Ureter (tissue), 1 donor: ENCODE measurements at regions not wholly inside any gene's neighbourhood (a gene's known extent, or its start where the extent isn't known, plus 50 kb on each side); places are given as distances from the start of the nearest gene placed in this dataset.

ENCODE experiments used
- DNase-seq: peaks from one replicate; pipeline ENCODE4 v3.0.0-alpha.2; 2020; ENCODE audit warnings: low spot score
- donor health status: DM: yes; HTN: yes; CAD: no.

DNA sequence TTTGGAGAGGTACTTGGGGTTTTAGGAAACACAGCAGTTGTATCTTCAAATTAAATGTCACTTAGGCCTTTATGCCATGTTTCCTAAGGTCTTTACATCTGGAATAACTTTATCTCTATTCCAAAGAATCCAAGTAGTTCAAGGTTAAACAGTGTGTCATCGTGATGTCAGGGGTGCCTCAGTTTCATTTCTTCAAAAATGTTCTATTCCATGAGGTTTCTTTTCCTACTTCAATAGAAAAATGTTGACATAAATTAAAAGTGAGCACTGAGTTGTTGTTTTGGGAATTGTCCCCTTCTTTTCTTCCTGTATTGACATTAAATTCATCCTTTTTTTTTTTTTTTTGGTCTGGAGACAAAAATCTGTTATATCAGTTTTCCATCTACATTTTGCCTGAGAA is 160.6 kb upstream of the C21orf91 start:
- no peak for DNase-seq

DNA sequence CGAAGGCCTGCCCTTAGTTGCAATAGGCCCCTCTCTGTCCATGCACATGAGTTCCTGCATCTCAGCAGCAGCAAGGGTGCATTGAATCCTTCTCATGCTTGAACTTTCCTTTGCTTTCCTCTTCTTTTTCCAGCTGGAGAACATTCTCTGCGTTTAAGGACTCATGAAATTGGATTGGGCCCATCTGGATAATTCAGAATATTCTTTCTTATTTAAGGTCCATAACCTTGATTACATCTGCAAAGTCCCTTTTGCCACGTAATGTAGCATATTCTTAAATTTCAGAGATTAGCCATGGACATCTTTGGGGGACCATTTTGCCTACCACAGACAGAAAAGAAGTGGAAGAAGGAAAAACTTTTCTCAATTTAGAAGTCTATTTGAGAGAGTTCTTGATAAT is 159.7 kb upstream of the C21orf91 start:
- DNase-seq = no peak

DNA sequence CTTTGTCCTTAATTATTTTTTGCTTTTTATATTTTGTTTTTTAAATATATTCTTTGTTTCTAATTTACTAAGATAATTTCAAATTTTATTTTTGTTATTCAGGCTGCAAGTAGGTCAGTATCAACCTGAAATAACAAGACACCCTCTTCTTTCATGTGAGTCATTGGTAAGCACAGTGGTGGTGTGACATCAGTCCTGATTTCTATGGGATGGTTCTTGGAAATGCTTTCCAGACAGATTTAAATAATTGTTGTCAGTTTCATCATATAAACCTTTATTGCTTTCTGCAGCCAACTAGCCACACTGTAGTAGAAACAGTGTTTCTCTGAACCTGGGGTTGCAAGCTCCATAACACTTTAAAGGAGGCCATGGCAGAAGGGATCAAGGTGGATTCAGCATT is 157.5 kb upstream of the C21orf91 start:
- no peak for DNase-seq

DNA sequence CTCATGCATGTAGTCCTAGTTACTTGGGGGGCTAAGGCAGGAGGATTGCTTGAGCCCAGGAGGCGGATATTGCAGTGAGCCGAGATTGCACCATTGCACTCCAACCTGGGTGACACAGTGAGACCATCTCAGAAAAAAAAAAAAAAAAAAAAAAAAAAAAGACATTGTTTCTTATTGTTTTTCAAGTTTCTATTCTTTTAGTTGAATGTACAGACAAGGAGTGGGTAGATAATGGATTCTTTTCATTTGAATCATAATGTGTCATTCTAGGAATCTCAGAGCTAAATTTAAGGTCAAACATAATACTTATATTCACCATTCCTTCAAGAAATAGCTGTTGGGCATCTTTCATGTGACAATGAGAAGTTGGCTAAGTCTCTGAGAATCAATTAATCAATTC is 157.0 kb upstream of the C21orf91 start:
- no peak for DNase-seq

DNA sequence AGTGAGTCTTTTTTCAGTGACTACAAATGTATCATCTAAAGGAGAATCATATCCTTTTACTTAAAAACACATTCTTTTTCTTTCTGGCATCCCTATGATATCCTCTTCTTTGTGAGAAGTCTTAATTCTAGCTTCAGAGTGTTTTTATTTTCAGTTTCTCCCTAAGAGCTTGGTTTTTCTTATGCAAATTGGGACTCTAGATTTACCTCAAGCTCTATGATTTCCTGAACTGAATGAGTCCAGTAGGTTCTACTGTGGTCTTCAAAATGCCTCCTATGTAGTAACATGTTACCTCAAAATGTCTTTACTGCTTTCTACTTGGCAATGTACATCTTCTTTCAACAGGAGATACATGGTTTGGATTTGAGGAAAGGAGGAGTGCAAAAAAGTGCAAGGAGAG is 148.2 kb upstream of the C21orf91 start:
- no peak for DNase-seq

DNA sequence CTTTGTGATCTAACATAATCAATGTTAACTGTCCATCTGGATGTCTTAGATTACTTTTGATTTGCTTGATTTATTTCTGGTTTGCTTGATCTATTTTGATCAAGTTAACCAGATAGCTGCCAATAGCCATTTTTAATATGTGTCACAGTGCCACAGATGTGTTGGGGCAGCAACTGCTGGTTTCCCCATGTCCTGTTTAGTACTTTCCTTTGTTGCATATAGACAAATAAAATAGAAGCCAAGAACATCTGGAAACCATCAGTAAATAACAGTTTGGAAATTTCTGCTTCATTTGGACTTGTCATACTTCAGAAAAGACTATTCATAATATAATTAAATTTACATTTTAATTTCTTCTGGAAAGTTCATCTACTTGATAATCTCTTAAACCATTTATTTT is 145.6 kb upstream of the C21orf91 start:
- no peak for DNase-seq

DNA sequence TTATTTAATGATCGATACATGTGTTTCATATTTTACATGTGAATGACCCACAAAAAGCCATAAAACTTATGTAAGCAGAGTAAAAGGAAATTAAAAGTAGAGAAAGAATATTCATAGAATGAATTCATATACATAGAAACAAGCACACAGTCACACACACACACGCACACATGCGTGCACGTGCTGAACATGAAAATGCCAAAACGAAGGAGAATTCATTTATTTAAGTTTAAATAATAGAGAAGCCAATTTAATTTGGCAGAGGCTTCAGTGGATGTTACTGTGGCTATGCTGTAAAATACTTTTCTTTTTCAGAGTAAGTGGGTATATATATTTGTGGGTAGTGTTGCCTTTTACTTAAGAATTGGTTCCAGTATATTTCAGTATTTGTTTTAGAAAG is 145.0 kb upstream of the C21orf91 start:
- DNase-seq = no peak

DNA sequence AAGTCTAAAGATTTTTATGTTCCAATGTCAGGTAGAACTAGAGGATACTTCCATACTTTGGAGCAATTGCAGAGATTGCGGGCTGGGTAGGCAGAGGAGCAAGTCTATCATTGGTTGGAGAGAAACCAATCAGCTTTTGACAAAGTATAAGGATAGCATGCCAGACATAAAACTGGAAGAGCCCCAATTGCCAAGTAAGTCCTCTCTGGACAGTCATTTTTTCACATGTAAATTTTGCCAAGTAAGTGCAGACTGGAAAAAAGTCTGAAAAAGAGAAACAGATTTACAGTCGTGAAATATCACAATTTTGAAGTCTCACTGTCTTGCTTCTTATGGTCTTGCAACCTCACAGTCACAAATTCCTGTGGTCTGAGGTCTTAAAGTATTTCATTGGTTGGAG is 131.4 kb upstream of the C21orf91 start:
- DNase-seq = no peak

DNA sequence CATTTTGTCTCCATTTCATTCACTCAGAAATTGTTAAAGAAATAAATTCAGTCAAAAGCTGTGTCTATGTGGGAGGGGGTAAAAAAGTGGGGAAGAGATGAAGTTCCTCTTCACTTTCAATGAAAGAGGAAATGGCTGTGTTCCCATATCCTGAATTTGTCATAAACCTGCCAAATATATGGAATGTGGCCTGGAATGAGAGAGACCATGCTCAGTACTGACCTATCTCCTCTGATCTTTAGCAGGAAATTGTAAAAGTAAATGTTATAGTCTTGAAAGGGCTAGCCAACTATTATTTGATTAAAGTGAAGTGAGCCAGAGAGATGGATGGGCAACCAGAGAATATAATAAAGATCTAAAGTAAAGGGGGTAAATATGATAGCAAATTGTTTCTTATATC is 130.3 kb upstream of the C21orf91 start:
- no peak for DNase-seq

DNA sequence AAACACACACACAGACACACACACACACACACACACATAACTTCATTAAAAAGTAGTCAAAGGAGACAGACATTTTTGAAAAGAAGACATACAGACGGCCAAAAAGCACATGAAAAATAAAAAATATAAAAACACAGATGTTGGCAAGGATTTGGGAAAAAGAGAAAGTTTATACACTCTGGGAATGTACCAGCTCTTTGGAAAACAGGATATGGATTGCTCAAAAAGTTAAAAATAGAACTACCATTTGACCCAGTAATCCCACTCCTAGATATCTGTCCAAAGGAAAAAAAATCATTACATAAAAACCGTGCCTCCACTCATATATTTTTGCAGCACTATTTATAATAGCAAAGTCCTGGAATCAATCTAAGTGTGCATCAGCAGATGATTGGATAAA is 128.4 kb upstream of the C21orf91 start:
- DNase-seq = no peak

DNA sequence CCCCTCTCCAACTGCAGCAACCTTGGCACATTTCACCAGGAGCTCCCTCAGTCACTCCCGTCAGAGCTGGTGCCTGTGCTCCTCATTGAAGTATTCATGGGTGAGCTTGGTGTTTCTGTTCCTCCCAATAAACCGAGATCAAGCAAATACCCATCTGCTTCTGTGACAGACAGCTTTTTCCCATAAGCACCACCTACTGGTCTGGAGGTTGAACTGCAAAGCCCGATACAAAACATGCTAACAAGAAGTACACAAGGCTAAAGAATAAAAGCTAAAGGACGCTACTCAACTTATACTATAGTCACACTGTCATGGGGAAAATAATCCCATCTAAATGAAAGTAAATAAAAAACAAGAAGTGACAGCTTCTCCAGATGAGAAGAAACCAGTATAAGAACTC is 111.9 kb upstream of the C21orf91 start:
- no peak for DNase-seq

DNA sequence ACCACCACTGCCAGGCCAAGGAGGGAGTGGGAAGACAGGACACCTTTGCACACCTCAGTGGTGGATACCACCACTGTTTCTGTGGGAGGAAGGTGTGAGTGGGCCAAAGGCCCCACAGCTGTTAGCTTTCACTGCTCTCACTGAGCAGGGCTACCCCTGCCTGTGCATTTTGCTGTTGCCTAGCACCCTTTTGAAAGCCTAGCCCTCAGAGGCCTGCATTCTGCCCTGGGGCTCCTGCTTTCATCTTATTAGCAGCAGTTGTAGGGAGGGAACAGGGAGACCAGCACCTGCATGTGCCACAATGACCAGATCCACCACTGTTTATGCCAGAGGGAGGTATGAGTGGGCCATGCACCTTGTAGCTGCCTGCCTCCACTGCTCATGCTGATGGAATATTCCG is 110.9 kb upstream of the C21orf91 start:
- DNase-seq = no peak

DNA sequence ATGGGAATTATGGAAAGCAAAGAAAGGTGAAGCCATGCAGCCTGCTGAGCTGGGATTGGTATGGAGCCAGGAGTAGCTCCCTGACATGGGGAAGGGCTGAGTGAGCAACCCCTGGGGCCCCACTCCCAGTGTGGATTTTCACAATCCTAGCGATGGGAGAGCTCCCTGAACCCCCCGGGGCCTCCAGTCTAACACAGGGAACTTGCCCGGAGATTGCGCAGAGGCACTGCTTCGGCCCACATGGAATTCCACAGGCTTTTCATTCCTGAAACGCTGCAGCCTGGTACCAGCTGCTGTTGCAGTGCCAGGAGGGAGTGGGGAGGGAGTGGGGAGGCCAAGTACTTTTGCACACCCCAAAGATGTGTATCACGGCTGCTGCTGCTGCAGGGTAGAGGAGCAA is 110.4 kb upstream of the C21orf91 start:
- no peak for DNase-seq

DNA sequence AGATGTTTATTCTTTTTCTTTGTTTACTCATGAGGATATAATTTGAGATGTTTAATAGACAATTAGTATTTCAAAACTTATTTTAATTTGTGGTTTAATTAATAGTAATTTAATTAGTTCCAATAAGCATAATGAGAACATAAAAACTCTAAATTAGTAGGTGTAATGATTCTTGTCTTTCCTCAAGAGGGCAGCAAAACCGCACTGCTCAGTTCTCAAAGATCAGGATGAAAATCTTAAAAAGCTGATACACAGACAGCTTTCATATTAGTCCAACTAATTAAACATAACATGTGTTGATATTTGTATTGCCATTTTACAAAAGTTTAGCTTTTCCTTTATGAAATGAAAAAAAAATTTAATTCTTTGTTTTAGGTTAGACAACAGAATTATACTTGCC is 106.7 kb upstream of the C21orf91 start:
- DNase-seq = no peak

DNA sequence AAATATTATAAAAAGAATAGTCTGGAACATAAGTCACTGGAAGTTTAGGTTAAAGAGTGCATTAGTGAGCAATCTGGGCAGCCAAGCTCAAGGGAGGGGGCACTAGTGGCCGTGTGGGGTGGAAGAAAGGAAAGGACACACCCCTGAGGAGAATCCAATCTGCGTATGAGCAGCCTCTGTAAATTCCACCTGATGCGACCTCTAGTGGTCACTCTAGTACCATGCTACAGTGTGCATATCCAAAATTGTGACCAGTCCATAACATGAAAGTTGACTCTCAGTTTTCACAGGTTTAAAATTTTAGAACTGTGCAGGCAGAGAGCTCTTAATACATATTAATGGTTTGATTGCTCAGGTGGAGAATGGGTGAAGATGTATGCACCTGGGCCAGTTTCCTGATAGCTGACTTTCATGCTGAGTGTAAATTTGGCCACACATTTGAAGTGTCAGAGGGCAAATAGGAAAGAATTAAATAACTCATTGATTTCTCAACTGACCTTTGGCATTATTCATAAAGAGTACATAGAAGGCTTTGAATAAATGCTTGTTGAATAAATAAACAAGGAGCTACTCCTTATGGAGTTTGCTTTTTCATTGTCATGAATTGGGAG is 105.9 kb upstream of the C21orf91 start:
- peak; percentile 73 for DNase-seq

DNA sequence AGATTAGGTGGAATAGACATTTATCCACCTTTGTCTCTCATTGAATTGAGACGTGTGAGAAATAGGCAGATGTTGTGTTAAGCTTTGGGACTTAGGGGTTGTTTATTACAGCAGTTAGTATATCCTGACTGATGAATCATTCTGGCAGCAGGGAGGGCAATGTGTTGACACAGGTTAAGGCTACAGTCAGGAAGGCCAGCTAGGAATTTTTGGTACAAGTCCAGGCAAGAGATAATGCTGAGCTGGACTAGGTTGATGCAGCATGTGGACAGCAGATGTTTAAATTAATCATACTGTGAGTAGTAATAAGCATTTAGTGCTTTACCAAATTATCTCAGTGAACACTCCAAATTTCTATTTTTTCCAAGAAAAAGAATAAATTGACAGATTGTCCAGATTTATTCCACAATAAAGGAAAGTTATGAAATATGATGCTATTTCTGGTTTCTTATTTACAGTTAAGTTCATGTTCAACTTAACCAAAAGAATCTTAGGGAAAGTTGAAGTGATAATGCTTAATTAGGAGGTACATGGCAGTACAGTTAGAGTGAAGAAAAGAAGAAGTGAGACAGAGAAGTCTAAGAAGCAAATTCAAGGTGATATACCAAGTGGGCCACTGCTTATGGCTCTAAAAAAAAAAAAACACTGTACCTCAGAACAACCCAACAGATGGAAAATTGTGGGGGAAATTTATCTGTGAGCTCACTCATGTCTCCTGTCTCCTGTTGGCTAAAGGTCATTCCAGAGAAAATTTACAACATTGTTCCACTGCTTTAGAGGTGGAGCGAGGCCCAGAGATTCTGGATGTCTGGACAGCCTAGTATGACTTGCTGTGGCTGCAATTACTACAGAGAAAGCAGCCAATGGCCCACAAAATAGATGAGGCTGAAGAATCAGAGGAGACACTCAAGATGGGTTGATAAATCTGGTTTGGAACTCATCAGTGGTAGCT is 102.7 kb upstream of the C21orf91 start:
- no peak for DNase-seq

DNA sequence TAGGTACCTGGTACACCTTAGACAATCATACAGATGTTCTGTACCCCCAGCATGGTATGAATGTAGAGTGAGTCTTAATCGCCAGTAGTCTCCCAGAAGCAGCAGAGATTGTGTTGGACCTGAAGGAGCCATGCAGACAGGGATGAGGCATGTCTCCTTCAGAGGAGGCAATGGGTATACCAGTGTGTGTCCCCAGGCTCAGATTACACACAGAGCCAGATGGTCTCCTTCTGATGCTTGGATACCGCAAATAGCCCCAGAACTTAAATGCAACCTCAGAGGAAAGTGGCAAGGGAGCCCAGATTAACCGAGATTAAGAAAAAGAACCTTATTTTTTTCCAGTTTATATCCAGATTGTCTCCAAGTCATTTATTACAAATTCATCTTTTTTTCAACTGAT is 96.8 kb upstream of the C21orf91 start:
- DNase-seq = no peak

DNA sequence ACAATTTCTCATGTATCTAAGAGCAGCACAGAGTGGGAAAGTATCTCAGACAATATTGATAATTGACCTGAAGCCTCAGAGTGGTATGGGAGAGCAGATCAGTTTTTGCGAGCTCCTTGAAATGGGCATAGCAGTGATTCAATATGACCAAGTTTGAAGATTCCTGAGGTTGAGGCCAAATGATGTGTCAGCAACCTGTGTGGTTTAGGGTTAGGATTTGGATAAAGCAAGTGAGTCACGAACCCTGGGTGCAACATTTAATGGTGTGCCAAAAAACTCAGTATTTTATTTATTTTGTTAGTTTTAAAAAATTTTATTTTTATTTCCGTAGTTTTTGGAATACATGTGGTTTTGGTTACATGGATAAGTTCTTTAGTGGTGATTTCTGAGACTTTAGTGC is 92.5 kb upstream of the C21orf91 start:
- no peak for DNase-seq

DNA sequence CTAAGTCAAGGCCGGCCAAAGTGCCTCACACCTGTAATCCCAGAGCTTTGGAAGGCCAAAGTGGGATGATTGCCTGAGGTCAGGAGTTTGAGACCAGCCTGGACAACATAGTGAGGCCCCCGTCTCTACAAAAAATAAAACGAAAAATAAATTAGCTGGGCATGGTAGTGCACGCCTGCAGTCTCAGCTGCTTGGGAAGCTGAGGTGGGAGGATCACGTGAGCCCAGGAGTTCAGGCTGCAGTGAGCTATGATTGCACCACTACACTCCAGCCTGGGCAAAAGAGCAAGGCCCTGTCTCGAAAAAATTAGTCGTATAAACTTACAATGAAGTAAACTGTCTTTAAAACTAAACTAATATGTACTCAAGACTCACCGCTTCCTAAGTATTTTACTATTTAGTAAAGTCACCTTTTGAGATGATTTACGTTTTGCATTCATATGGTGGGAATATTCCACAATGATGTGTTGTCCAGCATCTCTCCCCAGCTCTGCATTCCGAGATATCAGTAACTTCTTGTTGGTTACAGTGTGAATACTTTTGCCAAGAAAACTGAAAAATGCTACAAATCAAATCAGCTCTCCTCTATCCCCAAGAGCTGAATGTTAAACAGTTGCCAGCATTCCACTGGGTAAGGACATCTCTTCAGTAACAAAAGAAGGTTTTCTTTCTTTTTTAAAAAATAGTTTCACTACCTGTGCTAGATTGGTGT is 84.9 kb upstream of the C21orf91 start:
- no peak for DNase-seq

DNA sequence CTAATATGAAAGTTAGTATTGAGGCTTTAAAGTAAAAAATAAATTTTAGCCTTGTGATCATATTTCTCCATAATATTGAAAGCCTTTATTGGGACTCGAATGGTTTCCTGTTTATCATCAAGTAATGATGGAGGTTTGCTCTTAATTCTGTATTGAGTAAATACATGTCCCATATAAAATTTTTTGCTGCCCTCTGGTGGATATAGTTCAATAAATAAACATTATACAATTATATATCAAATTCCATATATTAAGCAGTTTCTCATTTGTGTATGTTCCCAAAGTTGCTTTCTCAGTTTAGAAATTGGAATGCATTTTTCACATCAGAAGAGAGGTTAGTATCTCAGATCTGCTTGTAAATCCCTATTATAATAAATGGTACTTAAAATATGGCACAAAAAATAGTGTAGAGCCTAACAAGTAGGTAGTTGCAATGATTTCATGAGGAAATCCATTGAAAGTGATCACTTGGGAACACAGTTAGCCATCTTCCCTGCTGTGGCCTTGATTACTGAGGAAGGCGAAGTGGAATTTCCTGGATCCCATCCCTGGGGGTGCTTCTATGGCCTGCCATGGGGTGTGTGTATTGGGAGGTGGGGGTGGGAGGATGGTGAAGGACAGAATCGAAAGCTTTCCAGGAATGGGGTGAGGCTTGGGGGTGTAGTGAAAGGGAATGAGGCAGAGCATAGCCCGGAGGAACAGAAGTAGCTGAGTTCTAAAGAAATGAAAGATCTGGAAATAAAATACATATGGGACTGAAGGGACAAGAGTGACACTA is 84.1 kb upstream of the C21orf91 start:
- DNase-seq = no peak

DNA sequence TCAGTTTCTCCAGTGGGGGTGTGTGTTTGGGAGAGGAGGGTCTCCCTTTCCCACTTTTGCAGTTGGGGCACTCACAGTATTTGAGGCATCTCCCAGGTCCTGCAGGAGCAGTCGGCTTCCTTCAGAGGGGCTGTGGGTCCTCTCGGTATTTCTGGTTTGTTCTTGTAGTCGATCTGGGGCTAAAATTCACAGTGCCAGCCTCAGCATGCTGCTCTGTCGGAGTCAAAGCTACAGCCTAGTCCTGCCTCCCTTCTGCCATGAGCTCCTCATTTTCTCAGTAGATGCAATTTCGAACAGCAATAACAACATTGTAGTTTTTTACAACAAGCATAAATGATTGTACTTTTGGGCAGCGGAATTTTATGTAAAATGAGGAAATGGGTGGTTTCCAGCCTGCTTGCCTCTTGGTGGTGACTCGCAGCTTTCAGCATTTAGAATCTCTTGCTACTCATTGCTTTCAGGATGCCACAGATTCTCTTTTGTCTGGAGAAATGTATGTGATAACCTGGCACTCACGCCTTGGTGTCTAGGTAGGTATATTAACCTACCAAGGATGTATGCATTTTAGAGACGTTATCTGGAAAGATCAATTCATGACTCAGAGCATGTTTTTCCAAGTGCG is 82.4 kb upstream of the C21orf91 start:
- DNase-seq = no peak

DNA sequence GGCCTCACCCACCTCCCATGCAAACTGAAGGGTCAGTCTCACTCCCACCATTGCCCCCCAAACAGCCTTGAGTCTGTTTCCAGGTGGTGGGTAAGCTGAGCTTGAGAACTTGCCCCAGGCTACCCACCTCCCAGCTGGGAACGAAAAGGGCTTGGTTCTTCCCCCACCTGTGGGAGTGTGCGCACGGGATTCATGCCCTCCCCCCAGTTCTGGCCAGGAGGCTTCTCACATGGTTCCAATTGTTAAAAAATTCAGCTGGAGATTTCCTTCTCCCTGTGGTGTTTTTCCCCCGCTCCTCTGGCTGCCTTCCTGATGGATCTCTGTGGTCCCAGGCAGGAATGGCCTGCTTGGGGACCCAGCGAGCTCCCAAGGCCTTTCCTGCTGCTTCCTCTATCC is 81.8 kb upstream of the C21orf91 start:
- DNase-seq = no peak
